Mesothelial cell of epicardium (in vitro differentiated cells): ENCODE measurements at regions not wholly inside any gene's neighbourhood (a gene's known extent, or its start where the extent isn't known, plus 50 kb on each side); places are given as distances from the start of the nearest gene placed in this dataset.
"Not testable (repeated sequence)": the region's sequence is repeated elsewhere in the genome, so short reads cannot be mapped to it uniquely, and the experiment has no call there.

ENCODE experiments used
- DNase-seq, 2 experiments: peaks; one replicate each; pipeline ENCODE4 v3.0.0; 2021; ENCODE audit warnings: low spot score in 2 of 2; ENCODE audit not compliant: unreplicated experiment in 2 of 2
- H3K27ac Mint-ChIP-seq: 2 replicates; pipeline ENCODE4 v1.8.0; 2021; ENCODE audit warnings: mixed read lengths
- H3K27me3 Mint-ChIP-seq: 2 replicates; pipeline ENCODE4 v1.8.0; 2021; ENCODE audit warnings: low read depth, mixed read lengths
- H3K36me3 Mint-ChIP-seq: 2 replicates; pipeline ENCODE4 v1.8.0; 2021; ENCODE audit warnings: mixed read lengths
- H3K4me1 Mint-ChIP-seq: 2 replicates; pipeline ENCODE4 v1.8.0; 2021; ENCODE audit warnings: mixed read lengths
- H3K4me3 Mint-ChIP-seq: 2 replicates; pipeline ENCODE4 v1.8.0; 2021; ENCODE audit warnings: mild to moderate bottlenecking, moderate library complexity, mixed read lengths
- H3K9me3 Mint-ChIP-seq: 2 replicates; pipeline ENCODE4 v1.8.0; 2021; ENCODE audit warnings: mixed read lengths
- TF ChIP-seq, protein P1 (sequence below): fragments of 200-600 bp; sonication (generic); IDR thresholded peaks from one replicate; pipeline ENCODE4 v1.5.0; 2021; ENCODE audit warnings: antibody characterized with exemption; ENCODE audit not compliant: unreplicated experiment

- TF ChIP-seq, protein P1, sequence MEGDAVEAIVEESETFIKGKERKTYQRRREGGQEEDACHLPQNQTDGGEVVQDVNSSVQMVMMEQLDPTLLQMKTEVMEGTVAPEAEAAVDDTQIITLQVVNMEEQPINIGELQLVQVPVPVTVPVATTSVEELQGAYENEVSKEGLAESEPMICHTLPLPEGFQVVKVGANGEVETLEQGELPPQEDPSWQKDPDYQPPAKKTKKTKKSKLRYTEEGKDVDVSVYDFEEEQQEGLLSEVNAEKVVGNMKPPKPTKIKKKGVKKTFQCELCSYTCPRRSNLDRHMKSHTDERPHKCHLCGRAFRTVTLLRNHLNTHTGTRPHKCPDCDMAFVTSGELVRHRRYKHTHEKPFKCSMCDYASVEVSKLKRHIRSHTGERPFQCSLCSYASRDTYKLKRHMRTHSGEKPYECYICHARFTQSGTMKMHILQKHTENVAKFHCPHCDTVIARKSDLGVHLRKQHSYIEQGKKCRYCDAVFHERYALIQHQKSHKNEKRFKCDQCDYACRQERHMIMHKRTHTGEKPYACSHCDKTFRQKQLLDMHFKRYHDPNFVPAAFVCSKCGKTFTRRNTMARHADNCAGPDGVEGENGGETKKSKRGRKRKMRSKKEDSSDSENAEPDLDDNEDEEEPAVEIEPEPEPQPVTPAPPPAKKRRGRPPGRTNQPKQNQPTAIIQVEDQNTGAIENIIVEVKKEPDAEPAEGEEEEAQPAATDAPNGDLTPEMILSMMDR, result no peak
- Mint-ChIP-seq H3K27me3 (peaks cover 2% of the 10 kb centered on the region), H3K9me3 (no peaks in the 10 kb centered on the region), H3K4me3 (no peak overlapping the region), H3K27ac (no peak overlapping the region), H3K36me3 (no peaks in the 10 kb centered on the region), H3K4me1 (peaks cover 7% of the 10 kb centered on the region)
- no peak for DNase-seq
Measured at GRCh38 chr6:51302431-51302830, 483.8 kb downstream of the TFAP2B start.

GRCh38 chr6:51303338-51303737 lies 484.7 kb downstream of the TFAP2B start:
- no peak for DNase-seq
- peaks cover 2% of the 10 kb centered on the region for H3K27me3 Mint-ChIP-seq
- no peak overlapping the region for H3K27ac Mint-ChIP-seq
- H3K4me3 Mint-ChIP-seq, result no peak overlapping the region
- peaks cover 7% of the 10 kb centered on the region for H3K4me1 Mint-ChIP-seq
- H3K9me3 Mint-ChIP-seq, result no peaks in the 10 kb centered on the region
- no peaks in the 10 kb centered on the region for H3K36me3 Mint-ChIP-seq
- TF ChIP-seq, protein P1, result no peak

DNA sequence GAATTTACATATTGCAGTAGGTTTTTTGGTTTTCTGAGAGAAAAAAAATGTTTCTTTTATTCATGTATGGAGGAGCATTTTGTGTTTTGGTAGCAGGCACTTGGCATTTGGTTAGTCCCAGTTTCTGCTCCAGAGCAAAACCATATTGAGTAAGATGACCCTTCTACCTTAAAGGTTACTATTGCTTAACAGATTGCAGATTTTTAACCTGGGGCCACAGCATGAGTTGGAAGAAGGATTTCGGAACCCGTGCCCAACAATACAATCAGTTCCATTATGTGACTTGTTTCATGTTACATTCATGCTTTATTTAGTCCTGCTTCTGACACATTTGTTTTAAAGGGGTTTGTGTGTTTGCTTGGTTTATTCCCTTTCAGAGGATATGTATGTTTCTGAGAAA lies 496.3 kb downstream of the TFAP2B start:
- no peak for DNase-seq
- no peaks in the 10 kb centered on the region for H3K4me1 Mint-ChIP-seq
- H3K27me3 Mint-ChIP-seq, result no peaks in the 10 kb centered on the region
- no peaks in the 10 kb centered on the region for H3K36me3 Mint-ChIP-seq
- H3K9me3 Mint-ChIP-seq, result no peaks in the 10 kb centered on the region
- TF ChIP-seq, protein P1, result no peak
- no peak overlapping the region for H3K27ac Mint-ChIP-seq
- no peak overlapping the region for H3K4me3 Mint-ChIP-seq

GRCh38 chr6:51318674-51319073 lies 500.0 kb downstream of the TFAP2B start:
- Mint-ChIP-seq H3K4me1 (no peaks in the 10 kb centered on the region), H3K4me3 (no peak overlapping the region), H3K9me3 (peaks cover 23% of the 10 kb centered on the region), H3K27ac (no peak overlapping the region), H3K36me3 (peaks cover 5% of the 10 kb centered on the region), H3K27me3 (no peaks in the 10 kb centered on the region)
- TF ChIP-seq, protein P1, result no peak
- no peak for DNase-seq

DNA sequence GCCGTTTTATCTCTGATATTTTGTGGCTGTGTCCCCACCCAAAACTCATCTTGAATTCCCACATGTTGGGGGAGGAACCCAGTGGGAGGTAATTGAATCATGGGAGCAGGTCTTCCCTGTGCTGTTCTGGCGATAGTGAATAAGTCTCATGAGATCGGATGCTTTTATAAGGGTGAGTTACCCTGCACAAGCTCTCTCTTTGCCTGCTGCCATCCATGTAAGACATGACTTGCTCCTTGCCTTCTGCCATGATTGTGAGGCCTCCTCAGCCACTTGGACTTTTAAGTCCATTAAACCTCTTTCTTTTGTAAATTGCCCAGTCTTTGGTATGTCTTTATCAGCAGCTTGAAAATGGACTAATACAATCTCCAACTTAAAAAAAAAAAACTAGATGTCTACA lies 502.8 kb downstream of the TFAP2B start:
- peaks cover 23% of the 10 kb centered on the region for H3K9me3 Mint-ChIP-seq
- not testable (repeated sequence) for H3K36me3 Mint-ChIP-seq, H3K4me3 Mint-ChIP-seq

DNA sequence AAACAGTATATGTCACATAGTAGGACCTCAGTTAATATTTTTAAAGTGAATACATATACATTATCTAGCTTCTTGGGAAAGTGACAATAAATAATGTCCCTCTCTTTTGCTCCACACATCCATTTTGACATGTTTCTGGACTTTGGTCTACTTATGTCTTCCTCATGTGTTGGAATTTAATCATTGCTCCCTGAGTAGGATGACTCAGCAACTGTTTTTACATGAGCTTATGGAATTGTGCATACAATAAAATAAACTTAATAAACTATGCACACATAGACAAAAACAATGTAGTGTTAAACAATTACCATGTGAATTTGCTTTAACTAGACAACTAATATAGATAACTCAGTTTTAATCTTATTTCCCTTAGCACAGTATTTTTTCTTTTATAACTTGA lies 503.8 kb downstream of the TFAP2B start:
- no peak overlapping the region for H3K27ac Mint-ChIP-seq

More for the DNA sequence above, 502.8 kb downstream of the TFAP2B start:
- not testable (repeated sequence) for H3K27me3 Mint-ChIP-seq, H3K4me1 Mint-ChIP-seq, H3K27ac Mint-ChIP-seq, DNase-seq

More for the DNA sequence above, 503.8 kb downstream of the TFAP2B start:
- Mint-ChIP-seq H3K27me3 (no peaks in the 10 kb centered on the region), H3K4me1 (no peaks in the 10 kb centered on the region), H3K4me3 (no peak overlapping the region), H3K9me3 (peaks cover 23% of the 10 kb centered on the region), H3K36me3 (peaks cover 5% of the 10 kb centered on the region)
- no peak for DNase-seq
- TF ChIP-seq, protein P1, result no peak
